ENCODE measurements at regions not wholly inside any gene's neighbourhood (a gene's known extent, or its start where the extent isn't known, plus 50 kb on each side); places are given as distances from the start of the nearest gene placed in this dataset.

DNA sequence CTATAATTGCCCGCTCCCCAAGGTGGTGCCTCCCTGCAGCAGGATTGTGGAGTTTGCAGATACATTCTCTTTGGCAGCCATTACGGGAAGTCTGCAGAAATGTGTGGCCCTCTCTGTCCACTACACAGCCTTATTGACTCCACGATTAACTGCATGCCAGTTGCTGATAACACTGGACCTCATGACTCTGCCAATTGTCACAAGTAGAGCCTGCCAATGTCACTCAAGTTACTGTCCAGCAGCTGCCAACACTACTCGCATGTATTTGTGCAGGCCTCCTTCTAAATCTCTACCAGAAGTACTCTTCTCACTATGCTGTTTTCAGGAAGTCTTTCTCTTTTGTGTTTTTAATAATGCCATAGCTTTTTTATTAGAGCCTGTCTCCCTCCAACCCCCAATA, 128.8 kb downstream of the PPP1R3A start:
- DNase-seq (ENCODE audit: low spot score): no peak
- TF ChIP-seq, protein P1, sequence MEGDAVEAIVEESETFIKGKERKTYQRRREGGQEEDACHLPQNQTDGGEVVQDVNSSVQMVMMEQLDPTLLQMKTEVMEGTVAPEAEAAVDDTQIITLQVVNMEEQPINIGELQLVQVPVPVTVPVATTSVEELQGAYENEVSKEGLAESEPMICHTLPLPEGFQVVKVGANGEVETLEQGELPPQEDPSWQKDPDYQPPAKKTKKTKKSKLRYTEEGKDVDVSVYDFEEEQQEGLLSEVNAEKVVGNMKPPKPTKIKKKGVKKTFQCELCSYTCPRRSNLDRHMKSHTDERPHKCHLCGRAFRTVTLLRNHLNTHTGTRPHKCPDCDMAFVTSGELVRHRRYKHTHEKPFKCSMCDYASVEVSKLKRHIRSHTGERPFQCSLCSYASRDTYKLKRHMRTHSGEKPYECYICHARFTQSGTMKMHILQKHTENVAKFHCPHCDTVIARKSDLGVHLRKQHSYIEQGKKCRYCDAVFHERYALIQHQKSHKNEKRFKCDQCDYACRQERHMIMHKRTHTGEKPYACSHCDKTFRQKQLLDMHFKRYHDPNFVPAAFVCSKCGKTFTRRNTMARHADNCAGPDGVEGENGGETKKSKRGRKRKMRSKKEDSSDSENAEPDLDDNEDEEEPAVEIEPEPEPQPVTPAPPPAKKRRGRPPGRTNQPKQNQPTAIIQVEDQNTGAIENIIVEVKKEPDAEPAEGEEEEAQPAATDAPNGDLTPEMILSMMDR (IDR thresholded peaks at IDR 0.05; ENCODE audit: borderline replicate concordance, control extremely low read depth, extremely low read depth, insufficient read depth, missing control alignments): no peak
- in situ Hi-C loops (cut with MboI; ENCODE audit: low sequenced_read_pairs, unreplicated experiment): no loop called here

DNA sequence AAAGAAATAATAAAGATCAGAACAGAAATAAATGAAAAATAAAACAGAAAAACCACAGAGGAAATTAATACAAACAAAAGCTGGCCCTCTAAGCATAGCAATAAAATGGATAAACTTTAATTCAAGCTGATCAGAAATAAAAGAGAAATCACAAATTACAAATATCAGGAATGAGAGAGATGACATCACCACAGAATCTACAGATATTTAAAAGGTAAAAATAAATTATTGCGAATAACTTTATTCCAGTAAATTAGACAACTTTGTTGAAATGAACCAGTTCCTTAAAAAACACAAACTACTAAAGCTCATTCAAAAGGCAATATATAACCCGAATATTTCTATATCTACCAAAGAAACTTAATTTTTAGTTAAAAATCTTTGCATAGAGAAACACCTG, 131.7 kb downstream of the PPP1R3A start:
- DNase-seq (ENCODE audit: low spot score): no peak
- in situ Hi-C loops (cut with MboI; ENCODE audit: low sequenced_read_pairs, unreplicated experiment): no loop called here
- TF ChIP-seq, protein P1 (IDR thresholded peaks at IDR 0.05; ENCODE audit: borderline replicate concordance, control extremely low read depth, extremely low read depth, insufficient read depth, missing control alignments): no peak

DNA sequence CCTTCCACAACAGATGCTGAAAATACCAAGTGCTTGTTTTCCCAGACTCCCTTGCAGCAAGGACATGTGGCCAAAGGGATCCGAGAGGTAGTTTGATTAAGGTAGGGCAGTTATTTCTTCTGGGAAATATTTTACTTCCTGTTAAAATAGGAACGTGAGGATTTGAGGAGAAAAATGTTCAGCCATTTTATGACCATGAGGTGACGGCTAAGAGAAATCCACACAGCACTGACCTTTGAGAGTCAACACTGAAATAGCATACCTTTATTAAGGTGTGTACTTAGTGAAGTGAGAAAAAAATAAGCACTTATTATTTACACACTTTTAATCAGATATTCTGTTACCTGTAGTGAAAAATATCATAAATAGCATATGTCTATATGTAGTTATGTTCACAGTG, 133.9 kb downstream of the PPP1R3A start:
- TF ChIP-seq, protein P1 (IDR thresholded peaks at IDR 0.05; ENCODE audit: borderline replicate concordance, control extremely low read depth, extremely low read depth, insufficient read depth, missing control alignments): no peak
- in situ Hi-C loops (cut with MboI; ENCODE audit: low sequenced_read_pairs, unreplicated experiment): no loop called here
- DNase-seq (ENCODE audit: low spot score): no peak

DNA sequence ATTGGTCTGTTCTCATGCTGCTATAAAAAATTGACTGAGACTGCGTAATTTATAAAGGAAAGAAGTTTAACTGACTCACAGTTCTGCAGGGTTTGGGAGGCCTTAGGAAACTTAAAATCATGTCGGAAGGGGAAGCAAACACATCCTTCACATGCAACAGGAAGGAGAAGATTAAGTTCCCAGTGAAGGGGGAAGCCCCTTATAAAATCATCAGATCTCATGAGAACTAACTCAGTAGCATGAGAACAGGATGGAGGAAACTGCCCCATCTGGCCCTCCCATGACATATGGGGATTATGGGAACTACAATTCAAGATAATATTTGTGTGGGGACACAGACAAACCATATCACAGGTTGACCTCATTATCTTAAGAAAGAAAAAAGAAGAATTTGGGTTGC, 134.5 kb downstream of the PPP1R3A start:
- in situ Hi-C loops (cut with MboI; ENCODE audit: low sequenced_read_pairs, unreplicated experiment): no loop called here
- no peak for DNase-seq (ENCODE audit: low spot score)
- TF ChIP-seq, protein P1 (IDR thresholded peaks at IDR 0.05; ENCODE audit: borderline replicate concordance, control extremely low read depth, extremely low read depth, insufficient read depth, missing control alignments): no peak

DNA sequence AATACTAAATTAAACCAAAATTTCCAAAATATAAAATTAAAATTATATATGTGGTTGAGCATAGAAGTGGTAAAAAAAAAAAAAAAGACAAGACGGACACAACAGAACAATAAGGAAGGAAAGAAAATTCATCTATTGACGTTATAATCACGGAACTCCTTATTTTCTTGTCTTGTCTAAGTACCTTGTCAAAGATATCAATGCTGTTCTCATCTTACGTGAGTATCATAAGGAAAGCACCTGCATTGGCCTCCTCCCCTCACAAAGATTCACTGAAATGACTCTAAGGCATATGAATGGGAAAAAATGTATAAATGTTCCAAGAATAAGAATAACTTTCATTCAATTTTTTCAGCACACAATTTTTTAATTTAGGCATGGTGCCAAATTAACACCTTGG, 135.4 kb downstream of the PPP1R3A start:
- no peak for DNase-seq (ENCODE audit: low spot score)
- in situ Hi-C loops (cut with MboI; ENCODE audit: low sequenced_read_pairs, unreplicated experiment): no loop called here
- TF ChIP-seq, protein P1 (IDR thresholded peaks at IDR 0.05; ENCODE audit: borderline replicate concordance, control extremely low read depth, extremely low read depth, insufficient read depth, missing control alignments): no peak

DNA sequence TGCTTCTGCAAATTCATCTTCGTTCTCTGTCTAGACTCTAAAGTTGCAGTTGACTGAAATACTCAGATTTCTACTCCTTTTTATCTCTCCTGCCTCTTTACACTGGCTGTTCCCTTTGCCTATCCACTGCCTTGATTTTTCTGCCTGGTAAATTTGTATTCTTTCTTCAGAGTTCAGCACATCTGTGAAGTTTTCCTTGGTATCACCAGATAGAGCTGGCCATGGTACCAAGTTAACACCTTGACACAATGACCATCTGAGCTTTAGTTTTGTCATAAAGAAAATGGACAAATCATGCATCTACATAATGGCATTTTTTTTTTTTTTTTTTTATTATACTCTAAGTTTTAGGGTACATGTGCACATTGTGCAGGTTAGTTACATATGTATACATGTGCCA, 143.0 kb downstream of the PPP1R3A start:
- DNase-seq (ENCODE audit: low spot score): no peak
- TF ChIP-seq, protein P1 (IDR thresholded peaks at IDR 0.05; ENCODE audit: borderline replicate concordance, control extremely low read depth, extremely low read depth, insufficient read depth, missing control alignments): no peak
- in situ Hi-C loops (cut with MboI; ENCODE audit: low sequenced_read_pairs, unreplicated experiment): no loop called here

DNA sequence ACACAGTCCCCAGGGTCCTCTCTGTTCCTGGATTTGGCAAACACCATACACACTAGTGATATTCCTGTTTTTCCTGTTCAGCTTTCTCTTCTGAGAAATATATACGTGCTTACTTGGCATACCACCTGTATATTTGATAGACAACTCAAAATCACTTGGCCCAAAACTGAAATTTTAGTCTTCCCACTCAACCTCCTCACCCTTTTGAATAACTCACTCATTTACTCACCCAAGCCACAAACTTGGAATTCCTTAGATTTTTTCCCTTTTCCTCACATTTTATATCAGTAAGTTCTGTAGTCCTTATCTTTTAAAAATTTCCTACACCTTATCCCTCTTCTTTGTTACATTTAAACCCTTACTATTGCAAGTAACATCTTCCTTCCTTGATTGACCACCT, 143.4 kb downstream of the PPP1R3A start:
- TF ChIP-seq, protein P1 (IDR thresholded peaks at IDR 0.05; ENCODE audit: borderline replicate concordance, control extremely low read depth, extremely low read depth, insufficient read depth, missing control alignments): no peak
- DNase-seq (ENCODE audit: low spot score): no peak
- in situ Hi-C loops (cut with MboI; ENCODE audit: low sequenced_read_pairs, unreplicated experiment): no loop called here

All from GM13976 (cell line).